ENCODE measurements at regions not wholly inside any gene's neighbourhood (a gene's known extent, or its start where the extent isn't known, plus 50 kb on each side); places are given as distances from the start of the nearest gene placed in this dataset.

DNA sequence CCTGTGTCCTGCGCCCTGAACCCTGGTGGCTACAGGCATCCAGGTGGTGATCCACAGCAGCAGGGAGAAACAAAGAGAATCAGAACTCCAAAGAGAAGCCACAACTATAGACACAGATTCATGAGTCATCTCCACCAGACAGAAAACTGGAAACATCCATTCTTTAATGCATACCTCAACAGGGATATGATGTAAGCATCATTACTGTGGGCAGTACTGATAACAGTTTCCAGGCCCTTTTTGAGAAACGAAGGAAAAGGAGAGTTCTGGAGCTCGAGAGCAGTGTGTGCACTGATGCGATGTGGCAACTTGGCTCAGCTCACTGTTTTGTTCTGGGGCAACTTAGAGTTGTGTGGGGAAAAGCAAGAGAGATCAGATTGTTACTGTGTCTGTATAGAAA is 215.6 kb upstream of the ADAMTS16 start:
- no peak for DNase-seq

GRCh38 chr5:4927097-4927496 is 213.0 kb upstream of the ADAMTS16 start:
- no peak for DNase-seq

GRCh38 chr5:4928409-4928808 is 211.7 kb upstream of the ADAMTS16 start:
- DNase-seq: no peak

GRCh38 chr5:4929092-4929655 is 211.0 kb upstream of the ADAMTS16 start:
- no peak for DNase-seq

DNA sequence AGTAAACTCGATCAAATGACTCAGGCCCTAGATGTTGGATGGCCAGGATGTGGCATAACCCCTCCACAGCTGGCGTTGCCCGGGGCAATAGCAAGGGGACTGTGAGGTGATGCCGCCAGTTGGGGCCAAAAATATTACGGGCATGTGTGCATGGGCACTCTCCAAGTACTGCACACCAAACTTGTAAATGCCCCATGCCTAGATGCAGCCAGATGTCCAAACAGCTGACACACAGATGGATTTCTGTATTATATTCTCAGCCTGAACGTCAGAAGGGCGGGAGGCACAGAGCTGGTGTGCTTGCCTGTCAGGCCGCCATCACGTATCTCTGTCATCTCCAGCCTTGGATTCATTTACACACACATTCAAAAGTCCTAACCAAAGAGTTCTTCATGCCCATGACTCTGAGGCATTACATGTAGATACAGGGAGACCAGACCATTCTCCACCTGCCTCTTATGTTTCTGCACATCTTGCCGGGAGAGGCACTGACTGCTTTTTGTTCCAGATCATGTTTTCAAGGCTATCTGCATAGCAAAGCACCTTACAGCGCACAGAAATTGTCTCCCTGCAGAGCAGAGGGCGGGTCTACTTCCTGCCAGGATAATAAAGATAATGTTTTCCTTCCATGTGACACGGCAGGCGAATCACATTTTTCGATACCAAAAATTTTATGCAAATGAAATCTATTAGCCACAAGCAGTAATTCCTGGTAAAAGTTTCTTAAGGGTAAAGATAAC is 200.9 kb upstream of the ADAMTS16 start:
- no peak for DNase-seq

DNA sequence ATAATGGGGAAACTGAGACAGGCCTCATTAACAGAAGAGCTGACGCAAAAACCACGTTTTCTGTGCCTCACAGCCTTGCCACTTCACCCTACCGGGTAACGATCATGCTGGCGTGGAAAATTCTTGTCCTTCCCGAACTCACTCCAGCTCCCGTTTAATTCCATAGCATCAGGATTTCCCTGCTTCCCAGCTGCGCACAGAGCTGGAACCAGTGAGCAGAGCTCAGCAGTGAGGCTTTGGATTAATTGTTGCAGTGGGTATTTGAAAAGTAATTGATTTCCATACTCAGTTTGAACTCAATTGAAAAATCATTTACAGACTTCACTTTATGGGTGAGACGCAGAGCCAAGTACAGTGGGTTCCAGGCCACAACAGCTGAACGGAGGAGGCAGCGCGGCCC is 199.0 kb upstream of the ADAMTS16 start:
- no peak for DNase-seq

- no peak for DNase-seq
Measured at GRCh38 chr5:4941957-4942830, 197.9 kb upstream of the ADAMTS16 start.

DNA sequence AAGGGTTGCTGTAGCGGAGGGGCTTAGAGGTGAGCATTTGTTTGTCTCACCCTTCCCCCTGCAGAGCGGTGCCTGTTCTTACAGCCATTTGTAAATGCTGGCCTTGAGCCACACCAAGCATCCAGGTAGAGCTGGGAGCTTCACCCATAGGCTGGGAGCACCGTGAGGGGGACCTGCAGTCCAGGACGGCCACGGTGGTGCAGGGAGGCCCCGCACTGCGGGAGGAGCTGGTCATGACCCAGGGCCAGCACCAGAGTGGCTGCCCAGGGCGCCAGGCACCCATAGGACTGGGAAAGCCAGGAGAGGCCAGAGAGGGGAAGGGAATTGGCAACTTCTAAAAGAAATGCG is 197.3 kb upstream of the ADAMTS16 start:
- no peak for DNase-seq

GRCh38 chr5:4945296-4945695 is 194.8 kb upstream of the ADAMTS16 start:
- no peak for DNase-seq

- no peak for DNase-seq
Measured at GRCh38 chr5:4947106-4947505, 193.0 kb upstream of the ADAMTS16 start.

- no peak for DNase-seq
Measured at GRCh38 chr5:4947893-4948536, 192.1 kb upstream of the ADAMTS16 start.

- DNase-seq: no peak
Measured at GRCh38 chr5:4949108-4949507, 191.0 kb upstream of the ADAMTS16 start.

DNA sequence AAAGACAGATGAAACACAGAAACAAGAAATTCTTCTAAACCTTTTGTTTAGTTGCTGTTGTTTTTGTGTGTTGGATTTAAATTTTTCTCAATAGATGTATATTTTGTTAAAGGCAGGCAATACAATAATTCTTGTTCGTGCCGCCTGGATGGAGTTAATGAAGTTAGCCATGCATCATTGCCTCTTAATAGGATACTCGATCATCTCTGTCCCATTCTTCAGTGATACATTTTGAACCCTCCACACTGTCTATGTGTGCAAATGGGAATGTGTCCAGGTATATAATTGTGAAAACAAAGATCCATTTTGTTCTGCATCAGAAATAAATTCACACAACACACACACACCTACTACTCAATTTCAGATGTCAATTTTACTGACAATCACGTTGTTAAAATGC is 186.6 kb upstream of the ADAMTS16 start:
- DNase-seq: no peak

GRCh38 chr5:4954048-4954447 is 186.1 kb upstream of the ADAMTS16 start:
- no peak for DNase-seq

- DNase-seq: no peak
Measured at GRCh38 chr5:4963265-4963664, 176.9 kb upstream of the ADAMTS16 start.

DNA sequence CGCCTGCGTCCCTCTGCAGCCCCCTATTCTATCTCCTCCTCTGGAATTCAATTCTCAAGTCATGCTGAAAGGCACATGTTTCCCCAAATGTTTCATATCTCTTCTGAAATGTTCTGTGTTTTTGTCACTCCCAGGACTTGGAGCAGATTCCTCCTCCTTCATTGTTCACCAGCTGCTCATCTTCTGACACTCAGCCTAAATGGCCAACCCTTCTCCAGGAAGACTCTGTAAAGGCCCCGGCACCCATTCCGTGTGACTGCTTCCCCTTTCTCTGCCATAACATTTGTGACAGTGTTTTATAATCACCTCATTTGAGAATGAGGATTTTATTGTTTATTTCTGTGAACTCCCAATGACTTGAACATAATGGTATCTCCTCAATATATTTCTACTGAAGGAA is 170.8 kb upstream of the ADAMTS16 start:
- no peak for DNase-seq

DNA sequence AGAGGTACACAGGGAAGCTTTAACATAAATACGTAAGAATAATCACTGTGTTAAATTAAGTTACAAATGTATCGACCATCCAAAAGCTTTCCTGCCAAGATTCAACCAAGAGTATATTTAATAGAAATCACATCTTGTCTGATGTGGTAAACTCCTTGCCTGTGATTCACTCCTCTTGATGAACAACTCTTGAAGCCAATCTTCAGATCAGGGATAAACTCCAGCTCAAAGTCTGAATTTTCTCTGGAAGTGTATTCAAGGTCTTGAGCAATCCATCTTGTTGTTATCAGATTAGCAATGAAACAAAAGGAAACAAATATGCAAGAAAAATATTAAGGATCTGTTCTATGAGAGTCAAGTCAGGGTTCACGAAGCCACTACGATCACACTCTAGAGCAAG is 170.0 kb upstream of the ADAMTS16 start:
- no peak for DNase-seq

DNA sequence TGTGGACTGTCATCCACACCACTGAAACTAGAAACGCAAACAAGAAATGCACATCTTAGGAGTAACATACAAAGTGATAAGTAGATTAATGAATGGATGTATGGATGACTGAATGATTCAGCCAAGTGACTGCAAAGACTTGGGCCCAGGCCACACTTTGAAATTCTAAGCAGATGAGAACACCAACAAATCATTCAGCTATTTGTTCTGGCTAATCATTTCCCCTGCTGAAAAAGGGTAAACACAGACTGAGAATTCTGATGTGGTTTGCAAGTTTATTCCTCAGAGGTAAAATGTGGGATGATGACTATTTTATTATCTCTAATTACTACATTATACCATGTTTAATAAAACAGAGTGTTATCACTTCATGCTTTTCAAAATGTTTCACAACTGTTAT is 163.2 kb upstream of the ADAMTS16 start:
- no peak for DNase-seq

DNA sequence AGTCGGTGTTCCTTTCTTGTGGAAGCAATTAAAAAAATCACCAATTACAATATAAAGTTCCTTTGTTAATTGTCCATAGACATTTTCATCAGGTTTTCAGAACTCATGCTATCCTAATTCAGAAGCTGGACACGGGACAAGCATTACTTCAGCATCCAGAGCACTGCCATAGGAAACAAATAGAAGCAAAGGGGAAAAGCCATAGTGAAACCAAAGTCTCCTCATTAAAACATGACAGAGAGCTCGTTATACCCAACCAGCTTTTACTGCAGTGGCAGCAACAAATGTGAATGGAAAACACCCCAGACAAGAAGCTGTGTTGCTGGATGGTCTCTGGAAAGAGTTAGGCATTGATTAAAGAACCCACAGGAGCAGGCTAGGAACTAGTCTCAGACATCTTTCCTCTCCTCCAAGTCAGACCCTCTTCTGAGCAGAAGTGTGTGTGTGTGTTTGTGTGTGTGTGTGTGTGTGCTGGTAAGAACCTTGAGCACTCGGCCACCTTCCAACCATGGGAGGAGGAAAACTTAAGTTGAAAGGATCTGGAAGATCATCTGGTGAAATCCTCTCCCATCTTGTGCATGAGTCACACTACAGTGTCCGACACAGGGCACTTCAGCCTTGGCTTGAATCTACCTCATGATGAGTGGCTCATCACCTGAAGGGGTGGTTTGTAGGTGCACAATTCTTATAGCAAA is 162.6 kb upstream of the ADAMTS16 start:
- DNase-seq: no peak

DNA sequence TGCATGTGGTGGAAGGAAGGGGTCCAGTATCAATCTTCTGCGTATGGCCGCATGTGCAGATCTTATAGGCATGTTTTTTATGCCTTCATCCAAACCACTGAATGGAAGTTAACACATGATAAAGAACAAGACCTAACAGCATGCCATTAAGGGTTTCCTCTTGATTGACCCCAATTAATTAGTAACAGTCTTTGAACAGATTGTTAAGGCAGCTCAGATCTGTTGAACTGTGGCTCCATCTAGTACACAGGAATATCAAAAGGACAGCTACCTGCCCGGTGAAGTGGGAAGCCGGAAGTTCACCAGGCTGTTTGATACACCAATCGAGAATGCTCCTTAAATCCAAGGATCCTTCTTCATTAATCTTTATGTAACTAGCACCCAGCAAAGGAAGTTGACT is 159.9 kb upstream of the ADAMTS16 start:
- DNase-seq: no peak

DNA sequence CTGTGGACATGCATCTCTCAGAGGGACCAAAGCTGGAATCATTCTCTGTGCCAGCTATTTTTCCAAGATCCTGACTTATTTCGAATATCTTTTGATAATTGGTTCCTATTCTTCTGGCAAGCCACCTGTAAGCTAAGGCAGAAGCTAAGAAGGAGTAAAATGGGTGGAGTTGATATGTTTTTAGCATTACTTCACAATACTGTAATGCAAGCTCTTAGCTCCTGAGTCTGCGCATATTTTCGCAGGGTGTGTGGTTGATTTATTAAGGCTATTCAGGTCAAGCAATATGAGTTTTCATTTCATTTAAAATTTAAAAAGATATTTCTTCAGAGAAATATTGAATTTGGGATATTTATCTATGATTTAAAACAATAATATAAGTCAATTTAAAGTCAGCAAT is 158.5 kb upstream of the ADAMTS16 start:
- DNase-seq: no peak

DNA sequence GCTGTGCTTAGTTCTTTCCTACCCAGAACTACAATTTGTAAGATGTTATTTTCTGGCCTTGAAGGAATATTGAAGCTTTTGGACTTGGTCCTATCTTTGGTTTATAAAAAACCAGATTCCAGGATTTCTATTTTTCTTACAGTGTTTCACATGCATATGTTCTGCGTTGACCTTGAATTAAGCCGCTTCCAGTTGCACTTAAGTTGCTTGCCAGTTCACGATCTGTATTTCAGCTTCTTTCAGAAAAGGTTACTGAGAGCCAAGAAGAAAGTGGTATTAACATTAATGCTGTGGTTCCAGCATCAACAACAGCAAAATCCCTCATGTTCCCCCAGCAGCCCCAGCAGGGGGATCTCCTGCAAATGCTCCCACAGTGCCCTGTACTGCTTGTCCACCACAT is 156.4 kb upstream of the ADAMTS16 start:
- no peak for DNase-seq

- DNase-seq: no peak
Measured at GRCh38 chr5:4984461-4984860, 155.7 kb upstream of the ADAMTS16 start.
